GM06990 (cell line): ENCODE measurements at regions not wholly inside any gene's neighbourhood (a gene's known extent, or its start where the extent isn't known, plus 50 kb on each side); places are given as distances from the start of the nearest gene placed in this dataset.

Experiments
- DNase-seq: peaks from one replicate; pipeline ENCODE4 v3.0.0-alpha.2; 2011; ENCODE audit not compliant: insufficient read length; ENCODE audit errors: extremely low read depth
- H3K27me3 ChIP-seq: replicated peaks from 2 replicates; pipeline ENCODE4 v1.6.0; 2011; ENCODE audit warnings: low read length; ENCODE audit not compliant: control insufficient read depth, insufficient read depth
- H3K36me3 ChIP-seq: 2 replicates; pipeline ENCODE4 v1.5.1; 2011; ENCODE audit warnings: low read length; ENCODE audit not compliant: control insufficient read depth, insufficient read depth
- H3K4me3 ChIP-seq: replicated peaks from 2 replicates; pipeline ENCODE4 v1.5.1; 2011; ENCODE audit warnings: low read depth, mild to moderate bottlenecking, control low read depth, low read length
- TF ChIP-seq, protein P1 (sequence below): IDR thresholded peaks from 2 replicates; pipeline ENCODE4 v1.5.1; 2011; ENCODE audit warnings: low read length, control low read depth, mild to moderate bottlenecking, inconsistent platforms; ENCODE audit not compliant: insufficient read depth, poor library complexity, severe bottlenecking

DNA sequence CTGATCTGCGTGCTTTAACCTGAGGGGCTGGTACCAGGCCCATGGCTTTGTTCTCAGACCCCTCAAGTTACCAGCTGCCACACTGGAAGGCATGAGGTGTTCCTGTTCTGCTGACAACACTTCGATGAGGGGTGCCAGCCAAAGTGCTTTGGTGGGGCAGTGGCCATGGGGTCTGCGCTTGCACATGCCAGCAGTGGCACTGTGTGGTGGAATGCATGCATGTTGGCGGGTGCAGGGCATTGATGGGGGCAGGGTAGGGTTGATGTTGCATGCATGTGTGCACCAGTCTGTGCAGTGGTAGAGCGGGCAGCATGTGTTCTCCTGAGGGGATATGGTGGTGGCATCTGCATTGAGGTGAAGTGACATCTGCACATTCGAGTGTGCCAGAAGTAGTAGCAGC is 497.0 kb downstream of the SQOR start:
- Histone ChIP-seq H3K27me3 (no peaks in the 10 kb centered on the region), H3K4me3 (no peak overlapping the region), H3K36me3 (no peaks in the 10 kb centered on the region)
- DNase-seq, result no peak
- TF ChIP-seq, protein P1, sequence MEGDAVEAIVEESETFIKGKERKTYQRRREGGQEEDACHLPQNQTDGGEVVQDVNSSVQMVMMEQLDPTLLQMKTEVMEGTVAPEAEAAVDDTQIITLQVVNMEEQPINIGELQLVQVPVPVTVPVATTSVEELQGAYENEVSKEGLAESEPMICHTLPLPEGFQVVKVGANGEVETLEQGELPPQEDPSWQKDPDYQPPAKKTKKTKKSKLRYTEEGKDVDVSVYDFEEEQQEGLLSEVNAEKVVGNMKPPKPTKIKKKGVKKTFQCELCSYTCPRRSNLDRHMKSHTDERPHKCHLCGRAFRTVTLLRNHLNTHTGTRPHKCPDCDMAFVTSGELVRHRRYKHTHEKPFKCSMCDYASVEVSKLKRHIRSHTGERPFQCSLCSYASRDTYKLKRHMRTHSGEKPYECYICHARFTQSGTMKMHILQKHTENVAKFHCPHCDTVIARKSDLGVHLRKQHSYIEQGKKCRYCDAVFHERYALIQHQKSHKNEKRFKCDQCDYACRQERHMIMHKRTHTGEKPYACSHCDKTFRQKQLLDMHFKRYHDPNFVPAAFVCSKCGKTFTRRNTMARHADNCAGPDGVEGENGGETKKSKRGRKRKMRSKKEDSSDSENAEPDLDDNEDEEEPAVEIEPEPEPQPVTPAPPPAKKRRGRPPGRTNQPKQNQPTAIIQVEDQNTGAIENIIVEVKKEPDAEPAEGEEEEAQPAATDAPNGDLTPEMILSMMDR, result no peak

GRCh38 chr15:46137443-46137842 is 502.6 kb downstream of the SQOR start:
- no peak overlapping the region for H3K4me3 ChIP-seq
- no peak for DNase-seq
- no peaks in the 10 kb centered on the region for H3K27me3 ChIP-seq
- no peaks in the 10 kb centered on the region for H3K36me3 ChIP-seq
- TF ChIP-seq, protein P1, result no peak

DNA sequence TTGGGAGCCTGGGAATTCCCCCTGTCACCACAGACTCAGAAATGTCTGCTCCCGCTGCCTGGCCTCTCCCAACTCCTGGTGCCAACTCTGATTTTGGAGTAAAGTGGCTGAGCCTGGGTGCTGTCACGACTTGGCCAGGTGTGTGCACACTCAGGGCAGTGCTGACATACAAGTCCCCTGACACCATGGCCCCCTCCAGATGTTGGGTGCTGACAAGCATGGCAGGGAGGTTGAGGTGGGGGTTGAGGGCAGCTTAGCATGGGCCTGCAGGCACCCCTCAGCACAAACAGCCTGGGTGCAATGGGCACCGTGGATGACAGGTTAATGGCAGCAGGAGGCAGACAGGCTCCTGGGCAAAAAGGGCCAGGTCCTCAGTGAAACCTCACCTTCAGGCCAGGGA is 511.2 kb downstream of the SQOR start:
- DNase-seq, result no peak
- no peaks in the 10 kb centered on the region for H3K27me3 ChIP-seq
- no peaks in the 10 kb centered on the region for H3K36me3 ChIP-seq
- no peak overlapping the region for H3K4me3 ChIP-seq
- TF ChIP-seq, protein P1, result no peak

GRCh38 chr15:46146915-46147314 is 512.1 kb downstream of the SQOR start:
- H3K27me3 ChIP-seq, result no peaks in the 10 kb centered on the region
- TF ChIP-seq, protein P1, result no peak
- H3K4me3 ChIP-seq, result no peak overlapping the region
- DNase-seq, result no peak
- H3K36me3 ChIP-seq, result no peaks in the 10 kb centered on the region

- DNase-seq, result no peak
- TF ChIP-seq, protein P1, result no peak
- H3K4me3 ChIP-seq, result no peak overlapping the region
- no peaks in the 10 kb centered on the region for H3K27me3 ChIP-seq
- H3K36me3 ChIP-seq, result no peaks in the 10 kb centered on the region
These were observed 517.0 kb downstream of the SQOR start for GRCh38 chr15:46151786-46152185.

GRCh38 chr15:46166750-46167149 is 531.9 kb downstream of the SQOR start:
- no peaks in the 10 kb centered on the region for H3K27me3 ChIP-seq
- no peak for DNase-seq
- H3K36me3 ChIP-seq, result no peaks in the 10 kb centered on the region
- H3K4me3 ChIP-seq, result no peak overlapping the region
- TF ChIP-seq, protein P1, result no peak
